HEK293T (cell line): ENCODE measurements at regions not wholly inside any gene's neighbourhood (a gene's known extent, or its start where the extent isn't known, plus 50 kb on each side); places are given as distances from the start of the nearest gene placed in this dataset.

ENCODE experiments used
- ARNT ChIP-seq: fragments of 450-650 bp; IDR thresholded peaks from 2 replicates; pipeline ENCODE4 v1.6.1; 2017; ENCODE audit warnings: mild to moderate bottlenecking
- BHLHE40 ChIP-seq: fragments of 450-650 bp; IDR thresholded peaks from 2 replicates; pipeline ENCODE4 v1.6.1; 2016; ENCODE audit warnings: mild to moderate bottlenecking, moderate library complexity, borderline replicate concordance
- CTBP1 ChIP-seq: fragments of 450-650 bp; IDR thresholded peaks from 2 replicates; pipeline ENCODE4 v1.6.1; 2016; ENCODE audit warnings: borderline replicate concordance
- ELF4 ChIP-seq: fragments of 450-650 bp; IDR thresholded peaks from 2 replicates; pipeline ENCODE4 v1.6.1; 2017; ENCODE audit warnings: antibody characterized with exemption
- FOXA1 ChIP-seq: fragments of 450-650 bp; IDR thresholded peaks from 2 replicates; pipeline ENCODE4 v1.6.1; 2016; ENCODE audit warnings: mild to moderate bottlenecking
- FOXM1 ChIP-seq: fragments of 450-650 bp; IDR thresholded peaks from 2 replicates; pipeline ENCODE4 v1.6.1; 2017; ENCODE audit warnings: mild to moderate bottlenecking, borderline replicate concordance
- HDGF ChIP-seq: fragments of 450-650 bp; IDR thresholded peaks from 2 replicates; pipeline ENCODE4 v1.6.1; 2017; ENCODE audit warnings: antibody characterized with exemption, borderline replicate concordance
- L3MBTL2 ChIP-seq: fragments of 450-650 bp; conservative IDR thresholded peaks from 2 replicates; pipeline ENCODE4 v1.6.1; 2016; ENCODE audit warnings: mild to moderate bottlenecking
- NFRKB ChIP-seq: fragments of 450-650 bp; IDR thresholded peaks from 2 replicates; pipeline ENCODE4 v1.6.1; 2016; ENCODE audit warnings: mild to moderate bottlenecking, moderate library complexity
- PKNOX1 ChIP-seq: fragments of 450-650 bp; IDR thresholded peaks from 2 replicates; pipeline ENCODE4 v1.6.1; 2016
- SP1 ChIP-seq: fragments of 450-650 bp; IDR thresholded peaks from 2 replicates; pipeline ENCODE4 v1.6.1; 2017
- SUZ12 ChIP-seq: fragments of 450-650 bp; IDR thresholded peaks from 2 replicates; pipeline ENCODE4 v1.6.1; 2016; ENCODE audit warnings: mild to moderate bottlenecking
- TARDBP ChIP-seq: fragments of 450-650 bp; IDR thresholded peaks from 2 replicates; pipeline ENCODE4 v1.6.1; 2016
- ZNF384 ChIP-seq: fragments of 450-650 bp; IDR thresholded peaks from 2 replicates; pipeline ENCODE4 v1.6.1; 2016

- TF ChIP-seq NFRKB, result no peak
- no peak for TF ChIP-seq HDGF
- no peak for TF ChIP-seq SP1
- no peak for TF ChIP-seq L3MBTL2
- TF ChIP-seq FOXM1, result no peak
- TF ChIP-seq BHLHE40, result no peak
- TF ChIP-seq ELF4, result no peak
- no peak for TF ChIP-seq CTBP1
- no peak for TF ChIP-seq ARNT
- TF ChIP-seq SUZ12, result no peak
- no peak for TF ChIP-seq PKNOX1
- no peak for TF ChIP-seq ZNF384
- no peak for TF ChIP-seq FOXA1
- TF ChIP-seq TARDBP, result no peak
Observed at GRCh38 chr4:42817913-42818312, 74.6 kb upstream of the GRXCR1 start.
